ENCODE measurements at regions not wholly inside any gene's neighbourhood (a gene's known extent, or its start where the extent isn't known, plus 50 kb on each side); places are given as distances from the start of the nearest gene placed in this dataset.

- Histone ChIP-seq H3K4me1 (peaks cover 0 to 79% (median 48%) of the 10 kb centered on the region in 4 donors), H3K27ac (replicated peaks in 1 of 4) (peak overlapping the region; percentile 27 to 59 (median 53)), H3K9me3 (no peaks in the 10 kb centered on the region), H3K27me3 (no peaks in the 10 kb centered on the region), H3K36me3 (no peaks in the 10 kb centered on the region), H3K4me3 (no peak overlapping the region)
- TF ChIP-seq EP300 (IDR thresholded peaks at IDR 0.05) (no peak), POLR2AphosphoS5 (IDR thresholded peaks at IDR 0.05) (no peak), POLR2A (IDR thresholded peaks at IDR 0.05; ENCODE audit: low read depth) (no peak)
- TF ChIP-seq, protein P1, sequence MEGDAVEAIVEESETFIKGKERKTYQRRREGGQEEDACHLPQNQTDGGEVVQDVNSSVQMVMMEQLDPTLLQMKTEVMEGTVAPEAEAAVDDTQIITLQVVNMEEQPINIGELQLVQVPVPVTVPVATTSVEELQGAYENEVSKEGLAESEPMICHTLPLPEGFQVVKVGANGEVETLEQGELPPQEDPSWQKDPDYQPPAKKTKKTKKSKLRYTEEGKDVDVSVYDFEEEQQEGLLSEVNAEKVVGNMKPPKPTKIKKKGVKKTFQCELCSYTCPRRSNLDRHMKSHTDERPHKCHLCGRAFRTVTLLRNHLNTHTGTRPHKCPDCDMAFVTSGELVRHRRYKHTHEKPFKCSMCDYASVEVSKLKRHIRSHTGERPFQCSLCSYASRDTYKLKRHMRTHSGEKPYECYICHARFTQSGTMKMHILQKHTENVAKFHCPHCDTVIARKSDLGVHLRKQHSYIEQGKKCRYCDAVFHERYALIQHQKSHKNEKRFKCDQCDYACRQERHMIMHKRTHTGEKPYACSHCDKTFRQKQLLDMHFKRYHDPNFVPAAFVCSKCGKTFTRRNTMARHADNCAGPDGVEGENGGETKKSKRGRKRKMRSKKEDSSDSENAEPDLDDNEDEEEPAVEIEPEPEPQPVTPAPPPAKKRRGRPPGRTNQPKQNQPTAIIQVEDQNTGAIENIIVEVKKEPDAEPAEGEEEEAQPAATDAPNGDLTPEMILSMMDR (IDR thresholded peaks at IDR 0.05) = no peak
- DNase-seq (ENCODE audit: extremely low spot score) = no peak
- intact Hi-C loops (cut with DNase I) = no loop called here
- WGBS = 55% methylated on average over 3 of the region's 3 CpGs
These were observed 337.5 kb upstream of the ADAMTSL1 start for GRCh38 chr9:18136354-18136994.

DNA sequence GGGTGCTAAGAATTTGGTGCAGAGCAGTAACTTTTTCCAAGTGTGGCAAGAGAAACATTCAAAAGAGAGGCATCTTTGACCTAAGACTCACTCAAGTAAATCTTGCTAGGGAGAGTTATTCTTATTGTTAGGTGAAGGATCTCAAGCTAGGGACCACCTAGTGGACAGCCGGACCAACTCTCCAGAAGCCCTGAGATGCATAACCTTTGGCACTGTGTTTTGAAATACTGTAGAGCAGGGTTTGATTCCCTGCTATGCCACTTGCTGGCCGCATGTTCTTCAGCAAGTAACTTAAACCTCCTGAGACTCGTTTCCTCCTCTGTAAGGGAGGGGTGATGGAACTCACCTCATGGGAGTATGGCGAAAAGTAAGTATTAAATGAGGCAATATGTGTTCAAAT lies 336.1 kb upstream of the ADAMTSL1 start:
- no peaks in the 10 kb centered on the region for H3K27me3 ChIP-seq
- no peak overlapping the region for H3K27ac ChIP-seq (replicated peaks in 1 of 4)
- intact Hi-C loops (cut with DNase I) = no loop called here
- no peak overlapping the region for H3K4me3 ChIP-seq
- no peak for DNase-seq (ENCODE audit: extremely low spot score)
- no peaks in the 10 kb centered on the region for H3K36me3 ChIP-seq
- peaks cover 0 to 79% (median 51%) of the 10 kb centered on the region in 4 donors for H3K4me1 ChIP-seq
- TF ChIP-seq POLR2A (IDR thresholded peaks at IDR 0.05; ENCODE audit: low read depth) = no peak
- TF ChIP-seq, protein P1 (IDR thresholded peaks at IDR 0.05) = no peak
- TF ChIP-seq EP300 (IDR thresholded peaks at IDR 0.05) = no peak
- no peak for TF ChIP-seq POLR2AphosphoS5 (IDR thresholded peaks at IDR 0.05)
- H3K9me3 ChIP-seq = no peaks in the 10 kb centered on the region
- 80% methylated on average over 4 of the region's 4 CpGs for WGBS

DNA sequence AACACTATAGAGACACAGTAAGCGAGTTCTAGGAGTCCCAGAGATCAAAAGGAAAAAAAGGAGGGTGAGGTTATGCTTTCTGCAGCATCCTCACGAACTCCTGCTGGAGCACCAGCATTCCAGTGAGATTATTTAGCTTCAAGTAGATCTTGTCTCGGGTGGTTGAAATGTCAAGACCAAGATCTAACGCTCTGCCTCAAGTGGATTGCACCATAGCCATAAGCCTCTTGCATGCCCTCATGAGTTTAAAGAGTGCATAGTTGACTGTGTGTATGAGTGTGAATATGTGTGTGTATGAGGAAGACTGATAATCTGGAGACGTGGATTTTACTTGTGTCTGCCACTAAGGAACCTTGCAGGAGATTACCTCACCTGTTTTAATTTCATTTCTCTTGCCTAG lies 335.3 kb upstream of the ADAMTSL1 start:
- no peak overlapping the region for H3K27ac ChIP-seq (replicated peaks in 1 of 4)
- no peaks in the 10 kb centered on the region for H3K27me3 ChIP-seq
- no peaks in the 10 kb centered on the region for H3K36me3 ChIP-seq
- H3K9me3 ChIP-seq = no peaks in the 10 kb centered on the region
- no peak for TF ChIP-seq POLR2A (IDR thresholded peaks at IDR 0.05; ENCODE audit: low read depth)
- no peak for TF ChIP-seq EP300 (IDR thresholded peaks at IDR 0.05)
- no peak for TF ChIP-seq POLR2AphosphoS5 (IDR thresholded peaks at IDR 0.05)
- TF ChIP-seq, protein P1 (IDR thresholded peaks at IDR 0.05) = no peak
- 55% methylated on average over 5 of the region's 5 CpGs for WGBS
- H3K4me1 ChIP-seq = peaks cover 0 to 78% (median 51%) of the 10 kb centered on the region in 4 donors
- DNase-seq (ENCODE audit: extremely low spot score) = no peak
- no peak overlapping the region for H3K4me3 ChIP-seq
- intact Hi-C loops (cut with DNase I) = no loop called here

DNA sequence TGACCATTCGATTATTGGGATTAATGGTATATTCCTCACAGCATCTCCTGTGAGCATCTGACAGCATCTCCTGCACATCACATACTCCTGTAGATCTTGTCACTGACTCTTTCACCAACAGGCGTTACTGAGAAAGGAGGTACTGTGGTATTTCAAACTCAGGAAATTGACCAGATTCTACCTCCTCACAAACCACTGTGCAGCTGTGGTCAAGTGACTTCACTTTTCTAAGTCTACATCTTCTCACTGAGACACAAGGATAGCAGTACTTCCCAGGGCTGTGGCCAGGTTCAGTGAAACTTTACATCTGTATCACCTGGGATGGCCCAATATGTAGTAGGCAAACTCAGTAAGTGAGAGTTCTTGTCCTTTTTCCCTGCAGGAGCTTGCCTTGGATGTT lies 332.3 kb upstream of the ADAMTSL1 start:
- intact Hi-C loops (cut with DNase I) = no loop called here
- no peak for DNase-seq (ENCODE audit: extremely low spot score)
- Histone ChIP-seq H3K27me3 (no peaks in the 10 kb centered on the region), H3K4me1 (peaks cover 0 to 53% (median 30%) of the 10 kb centered on the region in 4 donors), H3K36me3 (no peaks in the 10 kb centered on the region), H3K4me3 (no peak overlapping the region), H3K9me3 (no peaks in the 10 kb centered on the region), H3K27ac (replicated peaks in 1 of 4) (peak overlapping the region in 3 of 4 donors; percentile 33 to 55 (median 51))
- WGBS = 69% methylated on average over 2 of the region's 2 CpGs
- TF ChIP-seq, protein P1 (IDR thresholded peaks at IDR 0.05) = no peak
- TF ChIP-seq POLR2AphosphoS5 (IDR thresholded peaks at IDR 0.05) (no peak), POLR2A (IDR thresholded peaks at IDR 0.05; ENCODE audit: low read depth) (no peak), EP300 (IDR thresholded peaks at IDR 0.05) (no peak)
